T-helper 2 cell treated with Interferon-gamma antibody and Interleukin-4, amounts not matched to agents 5 μg/mL and 100 μg/mL, for 36 hours (primary cell): ENCODE measurements at regions not wholly inside any gene's neighbourhood (a gene's known extent, or its start where the extent isn't known, plus 50 kb on each side); places are given as distances from the start of the nearest gene placed in this dataset.

ENCODE experiments used
- DNase-seq: peaks from one replicate; pipeline ENCODE4 v3.0.0; 2021; ENCODE audit warnings: low spot score
- H3K27ac Mint-ChIP-seq: one replicate; pipeline ENCODE4 v1.8.0; 2021; ENCODE audit warnings: mild to moderate bottlenecking, mixed read lengths
- H3K27me3 Mint-ChIP-seq: one replicate; pipeline ENCODE4 v1.8.0; 2021; ENCODE audit warnings: low read depth, mixed read lengths
- H3K36me3 Mint-ChIP-seq: one replicate; pipeline ENCODE4 v1.8.0; 2021; ENCODE audit warnings: low read depth, mixed read lengths
- H3K4me1 Mint-ChIP-seq: one replicate; pipeline ENCODE4 v1.8.0; 2021; ENCODE audit warnings: low read depth, mixed read lengths
- H3K4me3 Mint-ChIP-seq: one replicate; pipeline ENCODE4 v1.8.0; 2022; ENCODE audit warnings: mild to moderate bottlenecking, moderate library complexity, mixed read lengths
- H3K9me3 Mint-ChIP-seq: one replicate; pipeline ENCODE4 v1.8.0; 2021; ENCODE audit warnings: mixed read lengths

DNA sequence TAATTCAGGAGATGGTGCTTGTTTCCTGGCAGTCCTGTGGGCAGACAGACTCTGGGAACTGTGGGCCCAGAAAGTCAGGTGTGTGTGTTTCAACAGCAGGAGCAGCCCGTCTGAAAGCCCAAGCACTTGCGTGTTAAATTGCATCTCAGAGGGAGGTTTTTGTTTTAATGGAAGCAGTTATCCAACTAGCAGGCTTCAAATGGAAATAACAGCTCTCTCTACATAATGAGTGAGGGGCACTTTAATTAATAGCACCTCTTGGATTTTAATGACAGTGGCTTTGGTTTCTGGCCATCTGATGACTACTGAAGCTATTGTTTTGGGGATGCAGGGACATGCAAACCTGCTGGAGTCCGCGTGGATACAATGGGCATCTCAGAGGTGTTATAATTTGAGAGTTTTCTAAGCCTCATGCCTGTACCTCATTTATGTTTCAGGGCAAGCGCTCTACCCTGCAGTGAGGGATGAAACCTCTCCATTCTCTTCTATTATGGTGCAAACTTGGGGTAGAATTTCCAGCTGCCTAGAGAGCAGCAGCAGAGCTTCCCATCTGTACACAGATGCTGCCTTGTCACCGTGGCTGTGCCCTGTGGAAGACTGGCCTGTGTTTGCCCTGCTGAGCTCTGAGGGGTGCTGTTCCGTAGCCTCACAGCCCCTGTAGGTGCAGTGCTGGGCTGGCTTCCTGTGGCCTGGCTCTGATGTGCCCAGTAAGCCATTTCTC lies 206.6 kb upstream of the GPR26 start:
- H3K9me3 Mint-ChIP-seq = no peaks in the 10 kb centered on the region
- H3K36me3 Mint-ChIP-seq = no peaks in the 10 kb centered on the region
- no peaks in the 10 kb centered on the region for H3K27me3 Mint-ChIP-seq
- no peak overlapping the region for H3K27ac Mint-ChIP-seq
- H3K4me1 Mint-ChIP-seq = no peaks in the 10 kb centered on the region
- H3K4me3 Mint-ChIP-seq = no peak overlapping the region
- DNase-seq = no peak

GRCh38 chr10:123462246-123462645 lies 203.9 kb upstream of the GPR26 start:
- Mint-ChIP-seq H3K4me3 (no peak overlapping the region), H3K27ac (no peak overlapping the region), H3K4me1 (no peaks in the 10 kb centered on the region), H3K36me3 (no peaks in the 10 kb centered on the region), H3K9me3 (no peaks in the 10 kb centered on the region), H3K27me3 (no peaks in the 10 kb centered on the region)
- no peak for DNase-seq

- no peaks in the 10 kb centered on the region for H3K4me1 Mint-ChIP-seq
These were observed 203.4 kb upstream of the GPR26 start for GRCh38 chr10:123462756-123463155.

GRCh38 chr10:123463181-123463580 lies 203.0 kb upstream of the GPR26 start:
- no peak overlapping the region for H3K4me3 Mint-ChIP-seq
- H3K27ac Mint-ChIP-seq = no peak overlapping the region
- no peaks in the 10 kb centered on the region for H3K4me1 Mint-ChIP-seq
- DNase-seq = no peak
- no peaks in the 10 kb centered on the region for H3K36me3 Mint-ChIP-seq
- no peaks in the 10 kb centered on the region for H3K9me3 Mint-ChIP-seq
- H3K27me3 Mint-ChIP-seq = no peaks in the 10 kb centered on the region

More at GRCh38 chr10:123462756-123463155, 203.4 kb upstream of the GPR26 start:
- no peak for DNase-seq
- Mint-ChIP-seq H3K36me3 (no peaks in the 10 kb centered on the region), H3K27ac (no peak overlapping the region), H3K27me3 (no peaks in the 10 kb centered on the region), H3K4me3 (no peak overlapping the region), H3K9me3 (no peaks in the 10 kb centered on the region)

GRCh38 chr10:123463698-123464097 lies 202.5 kb upstream of the GPR26 start:
- H3K4me1 Mint-ChIP-seq = no peaks in the 10 kb centered on the region
- H3K27me3 Mint-ChIP-seq = no peaks in the 10 kb centered on the region
- no peaks in the 10 kb centered on the region for H3K36me3 Mint-ChIP-seq
- no peak for DNase-seq
- H3K4me3 Mint-ChIP-seq = no peak overlapping the region
- H3K9me3 Mint-ChIP-seq = no peaks in the 10 kb centered on the region
- no peak overlapping the region for H3K27ac Mint-ChIP-seq

GRCh38 chr10:123464430-123465323 lies 201.5 kb upstream of the GPR26 start:
- Mint-ChIP-seq H3K4me3 (no peak overlapping the region), H3K27ac (no peak overlapping the region), H3K36me3 (no peaks in the 10 kb centered on the region), H3K4me1 (no peaks in the 10 kb centered on the region), H3K9me3 (no peaks in the 10 kb centered on the region), H3K27me3 (no peaks in the 10 kb centered on the region)
- DNase-seq = no peak

- no peaks in the 10 kb centered on the region for H3K36me3 Mint-ChIP-seq
- DNase-seq = no peak
- no peaks in the 10 kb centered on the region for H3K4me1 Mint-ChIP-seq
- H3K27me3 Mint-ChIP-seq = no peaks in the 10 kb centered on the region
- no peaks in the 10 kb centered on the region for H3K9me3 Mint-ChIP-seq
- no peak overlapping the region for H3K27ac Mint-ChIP-seq
- no peak overlapping the region for H3K4me3 Mint-ChIP-seq
These were observed 195.7 kb upstream of the GPR26 start for GRCh38 chr10:123470336-123470921.

- no peak overlapping the region for H3K4me3 Mint-ChIP-seq
- no peak overlapping the region for H3K27ac Mint-ChIP-seq
- DNase-seq = no peak
- H3K36me3 Mint-ChIP-seq = no peaks in the 10 kb centered on the region
- no peaks in the 10 kb centered on the region for H3K4me1 Mint-ChIP-seq
- no peaks in the 10 kb centered on the region for H3K9me3 Mint-ChIP-seq
- no peaks in the 10 kb centered on the region for H3K27me3 Mint-ChIP-seq
These were observed 194.3 kb upstream of the GPR26 start for GRCh38 chr10:123471811-123472210.

DNA sequence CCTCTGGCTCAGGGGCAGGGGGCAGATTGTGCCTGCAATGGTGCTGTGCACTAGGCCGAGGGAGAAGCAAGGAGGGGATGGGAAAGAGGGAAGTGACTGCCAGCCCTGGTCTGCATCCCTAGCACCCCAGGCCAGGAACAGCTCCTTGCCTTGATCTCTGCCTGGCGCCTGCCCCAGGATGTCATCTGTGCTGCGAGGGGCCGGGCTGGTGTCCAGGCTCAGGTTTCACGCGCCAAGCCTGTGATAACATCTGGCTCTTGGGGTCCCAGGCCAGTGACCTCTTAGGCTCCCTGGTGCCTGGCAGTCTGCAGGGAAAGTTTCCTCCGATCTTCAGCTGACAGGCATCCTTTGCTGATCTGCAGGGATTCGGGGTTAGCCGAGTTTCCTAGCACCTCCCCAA lies 193.5 kb upstream of the GPR26 start:
- H3K27ac Mint-ChIP-seq = no peak overlapping the region
- peaks cover 2% of the 10 kb centered on the region for H3K27me3 Mint-ChIP-seq

DNA sequence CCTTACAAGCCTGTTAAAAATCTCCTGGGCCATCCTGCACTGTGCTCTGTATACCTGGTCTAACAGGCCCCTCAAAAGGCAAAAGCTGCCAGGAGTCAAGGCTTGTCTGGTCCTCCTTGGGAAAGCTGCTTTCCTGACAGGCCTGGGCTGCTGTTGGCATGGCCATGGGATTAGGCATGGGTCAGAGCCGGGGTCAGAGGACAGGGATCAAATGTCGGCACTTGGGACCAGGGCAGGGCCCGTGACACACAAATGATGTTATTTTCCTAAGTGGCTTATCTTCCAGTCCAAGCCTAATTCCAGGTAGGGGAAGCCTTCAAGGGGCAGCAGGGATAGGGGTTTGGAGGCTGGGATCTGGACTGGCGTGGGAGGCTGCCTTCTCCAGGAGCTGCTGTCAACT lies 191.5 kb upstream of the GPR26 start:
- H3K4me3 Mint-ChIP-seq = no peak overlapping the region

More for the DNA sequence above, 193.5 kb upstream of the GPR26 start:
- H3K9me3 Mint-ChIP-seq = no peaks in the 10 kb centered on the region
- H3K4me1 Mint-ChIP-seq = no peaks in the 10 kb centered on the region
- H3K4me3 Mint-ChIP-seq = no peak overlapping the region
- DNase-seq = no peak
- no peaks in the 10 kb centered on the region for H3K36me3 Mint-ChIP-seq

GRCh38 chr10:123475466-123475865 lies 190.7 kb upstream of the GPR26 start:
- Mint-ChIP-seq H3K9me3 (no peaks in the 10 kb centered on the region), H3K27ac (no peak overlapping the region), H3K4me3 (no peak overlapping the region), H3K36me3 (no peaks in the 10 kb centered on the region), H3K27me3 (peaks cover 2% of the 10 kb centered on the region), H3K4me1 (no peaks in the 10 kb centered on the region)
- DNase-seq = no peak

More for the DNA sequence above, 191.5 kb upstream of the GPR26 start:
- Mint-ChIP-seq H3K4me1 (no peaks in the 10 kb centered on the region), H3K9me3 (no peaks in the 10 kb centered on the region), H3K27ac (no peak overlapping the region), H3K27me3 (peaks cover 2% of the 10 kb centered on the region), H3K36me3 (no peaks in the 10 kb centered on the region)
- DNase-seq = no peak

DNA sequence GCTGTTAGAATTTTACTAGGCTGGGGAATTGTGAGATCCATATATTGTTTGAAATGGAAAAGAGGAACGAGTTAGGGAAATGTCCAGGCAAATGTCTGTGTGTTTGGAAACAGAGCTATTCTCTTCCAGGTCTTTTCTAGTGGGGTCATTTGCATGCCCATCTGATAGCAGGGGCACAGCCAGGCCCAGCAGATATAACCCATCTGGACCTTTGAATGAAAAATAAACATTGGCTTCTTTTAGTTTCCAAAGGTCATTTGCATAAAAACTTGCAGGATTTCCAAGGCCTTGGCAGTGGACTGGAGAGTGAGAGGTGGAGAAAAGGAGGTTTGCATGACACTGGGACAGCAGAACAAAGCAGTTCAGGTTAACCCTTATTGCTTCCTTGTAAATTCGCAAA lies 188.0 kb upstream of the GPR26 start:
- no peaks in the 10 kb centered on the region for H3K36me3 Mint-ChIP-seq
- H3K27ac Mint-ChIP-seq = no peak overlapping the region
- H3K9me3 Mint-ChIP-seq = no peaks in the 10 kb centered on the region
- H3K27me3 Mint-ChIP-seq = peaks cover 2% of the 10 kb centered on the region
- no peaks in the 10 kb centered on the region for H3K4me1 Mint-ChIP-seq
- H3K4me3 Mint-ChIP-seq = no peak overlapping the region
- DNase-seq = no peak

- no peaks in the 10 kb centered on the region for H3K4me1 Mint-ChIP-seq
- no peak overlapping the region for H3K27ac Mint-ChIP-seq
- H3K36me3 Mint-ChIP-seq = no peaks in the 10 kb centered on the region
- no peak overlapping the region for H3K4me3 Mint-ChIP-seq
- H3K27me3 Mint-ChIP-seq = peaks cover 2% of the 10 kb centered on the region
- no peaks in the 10 kb centered on the region for H3K9me3 Mint-ChIP-seq
- no peak for DNase-seq
These were observed 186.5 kb upstream of the GPR26 start for GRCh38 chr10:123479640-123480039.

DNA sequence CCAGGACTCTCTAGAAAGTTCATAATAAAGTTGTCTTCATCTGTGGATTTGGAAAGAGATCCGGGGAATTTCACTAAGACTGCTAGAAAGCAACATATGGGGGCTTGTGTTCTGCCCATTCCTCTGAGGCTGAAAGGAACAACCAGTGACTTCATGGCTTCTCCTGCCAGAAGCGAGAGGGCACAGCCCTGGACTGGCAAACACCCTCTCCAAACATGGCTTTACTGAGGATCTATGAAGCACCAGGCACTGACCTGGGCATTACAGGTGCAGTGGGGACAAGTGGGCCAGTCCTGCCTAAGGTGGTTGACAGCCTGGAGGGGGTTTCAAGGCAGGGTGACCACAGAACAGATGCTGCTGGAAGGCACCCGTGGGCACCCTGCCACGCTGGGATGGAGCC lies 185.8 kb upstream of the GPR26 start:
- Mint-ChIP-seq H3K27ac (no peak overlapping the region), H3K4me3 (no peak overlapping the region), H3K9me3 (no peaks in the 10 kb centered on the region), H3K36me3 (no peaks in the 10 kb centered on the region), H3K27me3 (peaks cover 4% of the 10 kb centered on the region), H3K4me1 (no peaks in the 10 kb centered on the region)
- no peak for DNase-seq
